Endodermal cell (in vitro differentiated cells): ENCODE measurements at regions not wholly inside any gene's neighbourhood (a gene's known extent, or its start where the extent isn't known, plus 50 kb on each side); places are given as distances from the start of the nearest gene placed in this dataset.

ENCODE experiments used
- DNase-seq: peaks from one replicate; pipeline ENCODE4 v3.0.0-alpha.2; 2017
- H3K27ac ChIP-seq: 2 replicates; pipeline ENCODE4 v1.5.1; 2013; ENCODE audit warnings: mild to moderate bottlenecking, low read depth, low read length, moderate library complexity
- H3K27me3 ChIP-seq: 2 replicates; pipeline ENCODE4 v1.6.1; 2013; ENCODE audit warnings: mild to moderate bottlenecking, low read length, moderate library complexity; ENCODE audit not compliant: insufficient read depth, control insufficient read depth, poor library complexity, severe bottlenecking
- H3K36me3 ChIP-seq: 2 replicates; pipeline ENCODE4 v1.7.0; 2013; ENCODE audit warnings: mild to moderate bottlenecking, low read length, moderate library complexity; ENCODE audit not compliant: control insufficient read depth, insufficient read depth
- H3K4me1 ChIP-seq: one replicate; pipeline ENCODE4 v1.7.0; 2013; ENCODE audit warnings: low read length; ENCODE audit not compliant: control insufficient read depth, insufficient read depth
- H3K4me3 ChIP-seq: 2 replicates; pipeline ENCODE4 v1.5.1; 2013; ENCODE audit warnings: mild to moderate bottlenecking, low read length, moderate library complexity
- H3K9ac ChIP-seq: 2 replicates; pipeline ENCODE4 v1.6.1; 2013; ENCODE audit warnings: mild to moderate bottlenecking, low read length, moderate library complexity; ENCODE audit not compliant: poor library complexity, severe bottlenecking; ENCODE audit errors: extremely low read depth
- H3K9me3 ChIP-seq: 2 replicates; pipeline ENCODE4 v1.6.1; 2013; ENCODE audit warnings: mild to moderate bottlenecking, low read length, moderate library complexity; ENCODE audit not compliant: control insufficient read depth
- H3K27ac Mint-ChIP-seq: 2 replicates; pipeline ENCODE4 v1.8.0; 2020; ENCODE audit warnings: mixed read lengths
- H3K27me3 Mint-ChIP-seq: 2 replicates; pipeline ENCODE4 v1.8.0; 2021; ENCODE audit warnings: mild to moderate bottlenecking, mixed read lengths; ENCODE audit not compliant: insufficient read depth
- H3K36me3 Mint-ChIP-seq: 2 replicates; pipeline ENCODE4 v1.8.0; 2020; ENCODE audit warnings: low read depth, mixed read lengths
- H3K4me1 Mint-ChIP-seq: 2 replicates; pipeline ENCODE4 v1.8.0; 2020; ENCODE audit warnings: mixed read lengths
- H3K4me3 Mint-ChIP-seq: 2 replicates; pipeline ENCODE4 v1.8.0; 2020; ENCODE audit warnings: mild to moderate bottlenecking, moderate library complexity, mixed read lengths
- H3K9me3 Mint-ChIP-seq: 2 replicates; pipeline ENCODE4 v1.8.0; 2020; ENCODE audit warnings: mild to moderate bottlenecking, mixed read lengths
- CTCF ChIP-seq: fragments of 200-600 bp; sonication (generic); conservative IDR thresholded peaks from 2 replicates; pipeline ENCODE4 v1.5.0; 2021; ENCODE audit warnings: antibody characterized with exemption, mild to moderate bottlenecking
- WGBS, 2 experiments: methylation state at CpG; one replicate each; pipeline versions ENCODE4 v1.1.5 to v1.1.7; 2013; ENCODE audit warnings: missing lambda C conversion rate in 2 of 2, mixed read lengths in 1 of 2; ENCODE audit not compliant: insufficient coverage in 1 of 2, insufficient read length in 1 of 2; 5-methylcytosine and 5-hydroxymethylcytosine counted together

GRCh38 chr4:24680746-24681448, 96.5 kb upstream of the DHX15 start:
- TF ChIP-seq CTCF = peak; percentile 31
- Histone ChIP-seq H3K36me3 (no peaks in the 10 kb centered on the region), H3K9me3 (no peaks in the 10 kb centered on the region), H3K27me3 (no peaks in the 10 kb centered on the region), H3K27ac (no peak overlapping the region), H3K9ac (no peak overlapping the region), H3K4me1 (no peaks in the 10 kb centered on the region), H3K4me3 (no peak overlapping the region)
- 81 to 83% methylated on average over 8 to 9 of the region's 9 CpGs for WGBS, 2 experiments
- no peak overlapping the region for H3K4me3 Mint-ChIP-seq
- DNase-seq = peak; percentile 55
- H3K27ac Mint-ChIP-seq = peak overlapping the region; percentile 1
- H3K9me3 Mint-ChIP-seq = peaks cover 8% of the 10 kb centered on the region
- H3K27me3 Mint-ChIP-seq = no peaks in the 10 kb centered on the region
- peaks cover 23% of the 10 kb centered on the region for H3K4me1 Mint-ChIP-seq
- H3K36me3 Mint-ChIP-seq = no peaks in the 10 kb centered on the region

GRCh38 chr4:24683116-24683515, 98.8 kb upstream of the DHX15 start:
- Histone ChIP-seq H3K4me1 (no peaks in the 10 kb centered on the region), H3K9ac (no peak overlapping the region), H3K9me3 (no peaks in the 10 kb centered on the region), H3K4me3 (no peak overlapping the region), H3K27ac (no peak overlapping the region), H3K27me3 (no peaks in the 10 kb centered on the region), H3K36me3 (no peaks in the 10 kb centered on the region)
- H3K27me3 Mint-ChIP-seq = peaks cover 4% of the 10 kb centered on the region
- no peaks in the 10 kb centered on the region for H3K36me3 Mint-ChIP-seq
- H3K4me3 Mint-ChIP-seq = no peak overlapping the region
- no peaks in the 10 kb centered on the region for H3K9me3 Mint-ChIP-seq
- 49 to 81% methylated on average over 5 to 7 of the region's 7 CpGs for WGBS, 2 experiments
- peak; percentile 17 for TF ChIP-seq CTCF
- no peak overlapping the region for H3K27ac Mint-ChIP-seq
- no peak for DNase-seq
- H3K4me1 Mint-ChIP-seq = peaks cover 24% of the 10 kb centered on the region

- no peaks in the 10 kb centered on the region for H3K36me3 Mint-ChIP-seq
- no peaks in the 10 kb centered on the region for H3K27me3 ChIP-seq
- no peaks in the 10 kb centered on the region for H3K4me1 ChIP-seq
- H3K9ac ChIP-seq = no peak overlapping the region
- no peak overlapping the region for H3K4me3 Mint-ChIP-seq
- H3K27ac Mint-ChIP-seq = no peak overlapping the region
- H3K27ac ChIP-seq = no peak overlapping the region
- DNase-seq = peak; percentile 87
- peaks cover 13% of the 10 kb centered on the region for H3K4me1 Mint-ChIP-seq
- 51 to 63% methylated on average over 9 to 13 of the region's 13 CpGs for WGBS, 2 experiments
- no peaks in the 10 kb centered on the region for H3K9me3 ChIP-seq
- no peaks in the 10 kb centered on the region for H3K9me3 Mint-ChIP-seq
- peaks cover 14% of the 10 kb centered on the region for H3K27me3 Mint-ChIP-seq
- no peaks in the 10 kb centered on the region for H3K36me3 ChIP-seq
- TF ChIP-seq CTCF = peak; percentile 98
- no peak overlapping the region for H3K4me3 ChIP-seq
These were observed 102.7 kb upstream of the DHX15 start for GRCh38 chr4:24686866-24687692.
